ENCODE measurements at regions not wholly inside any gene's neighbourhood (a gene's known extent, or its start where the extent isn't known, plus 50 kb on each side); places are given as distances from the start of the nearest gene placed in this dataset.

GRCh38 chr12:40584763-40585162 lies 107.5 kb upstream of the CNTN1 start:
- ChIA-PET CTCF (no interaction called here), POLR2A (no interaction called here)
- Mint-ChIP-seq H3K27me3 (ENCODE audit: low read depth) (peaks cover 3% of the 10 kb centered on the region; the same call in 1 of the 2 replicates), H3K4me3 (no peak overlapping the region), H3K9me3 (peaks cover 61% of the 10 kb centered on the region), H3K4me1 (no peaks in the 10 kb centered on the region), H3K27ac (no peak overlapping the region), H3K36me3 (peaks cover 42% of the 10 kb centered on the region)
- no peak for ATAC-seq
- DNase-seq (ENCODE audit: low spot score), result no peak
- TF ChIP-seq NFE2L1 (CRISPR knock-in tag; IDR thresholded peaks at IDR 0.05) (no peak), ELF4 (CRISPR knock-in tag; IDR thresholded peaks at IDR 0.05; ENCODE audit: low read depth) (no peak), MXD4 (CRISPR knock-in tag; IDR thresholded peaks at IDR 0.05; ENCODE audit: borderline replicate concordance) (no peak), MYBL2 (CRISPR knock-in tag; IDR thresholded peaks at IDR 0.05) (no peak), NR3C1 (CRISPR knock-in tag; conservative IDR thresholded peaks at IDR 0.05; ENCODE audit: low read depth) (no peak), ZNF317 (CRISPR knock-in tag; IDR thresholded peaks at IDR 0.05; ENCODE audit: borderline replicate concordance, low read depth) (no peak), TEAD4 (CRISPR knock-in tag; IDR thresholded peaks at IDR 0.05) (no peak), GRHL2 (CRISPR knock-in tag; IDR thresholded peaks at IDR 0.05; ENCODE audit: insufficient replicate concordance, severe bottlenecking) (no peak), FOXP1 (CRISPR knock-in tag; IDR thresholded peaks at IDR 0.05; ENCODE audit: borderline replicate concordance) (no peak), ARID4B (CRISPR knock-in tag; IDR thresholded peaks at IDR 0.05; ENCODE audit: borderline replicate concordance) (no peak)

- ATAC-seq, result no peak
- TF ChIP-seq TCF7 (CRISPR knock-in tag; IDR thresholded peaks at IDR 0.05; ENCODE audit: low read depth), result no peak
- TF ChIP-seq NFATC4 (CRISPR knock-in tag; IDR thresholded peaks at IDR 0.05), result no peak
- no peak for TF ChIP-seq GABPB1 (CRISPR knock-in tag; IDR thresholded peaks at IDR 0.05)
- TF ChIP-seq AFF4 (CRISPR knock-in tag; IDR thresholded peaks at IDR 0.05; ENCODE audit: borderline replicate concordance), result no peak
- TF ChIP-seq NFYB (CRISPR knock-in tag; conservative IDR thresholded peaks at IDR 0.05; ENCODE audit: low read depth), result no peak
- TF ChIP-seq ATF1 (CRISPR knock-in tag; IDR thresholded peaks at IDR 0.05), result no peak
- no peak for TF ChIP-seq ZBTB43 (CRISPR knock-in tag; IDR thresholded peaks at IDR 0.05)
- TF ChIP-seq NR3C1 (CRISPR knock-in tag; conservative IDR thresholded peaks at IDR 0.05; ENCODE audit: low read depth), result no peak
- TF ChIP-seq NFE2L1 (CRISPR knock-in tag; IDR thresholded peaks at IDR 0.05), result no peak
- TF ChIP-seq ZNF219 (CRISPR knock-in tag; IDR thresholded peaks at IDR 0.05; ENCODE audit: borderline replicate concordance), result no peak
- TF ChIP-seq PRRX2 (CRISPR knock-in tag; IDR thresholded peaks at IDR 0.05), result no peak
- TF ChIP-seq CREB1 (CRISPR knock-in tag; IDR thresholded peaks at IDR 0.05), result no peak
- no peak for TF ChIP-seq ZNF317 (CRISPR knock-in tag; IDR thresholded peaks at IDR 0.05; ENCODE audit: borderline replicate concordance, low read depth)
- TF ChIP-seq ATF6 (CRISPR knock-in tag; IDR thresholded peaks at IDR 0.05), result no peak
- no peak for TF ChIP-seq NR2C2 (CRISPR knock-in tag; IDR thresholded peaks at IDR 0.05)
- TF ChIP-seq ATF2 (CRISPR knock-in tag; IDR thresholded peaks at IDR 0.05; ENCODE audit: borderline replicate concordance, low read depth), result no peak
- no peak for TF ChIP-seq ETV6 (CRISPR knock-in tag; IDR thresholded peaks at IDR 0.05)
These were observed 105.4 kb upstream of the CNTN1 start for GRCh38 chr12:40586823-40587222.

More at GRCh38 chr12:40586823-40587222, 105.4 kb upstream of the CNTN1 start:
- Mint-ChIP-seq H3K27ac (no peak overlapping the region), H3K4me3 (no peak overlapping the region), H3K27me3 (ENCODE audit: low read depth) (peaks cover 3% of the 10 kb centered on the region; the same call in 1 of the 2 replicates), H3K9me3 (peaks cover 58% of the 10 kb centered on the region), H3K36me3 (peaks cover 23% of the 10 kb centered on the region), H3K4me1 (no peaks in the 10 kb centered on the region)
- POLR2A ChIA-PET, result no interaction called here
- CTCF ChIA-PET, result no interaction called here
- no peak for DNase-seq (ENCODE audit: low spot score)
